ENCODE measurements at regions not wholly inside any gene's neighbourhood (a gene's known extent, or its start where the extent isn't known, plus 50 kb on each side); places are given as distances from the start of the nearest gene placed in this dataset.

DNA sequence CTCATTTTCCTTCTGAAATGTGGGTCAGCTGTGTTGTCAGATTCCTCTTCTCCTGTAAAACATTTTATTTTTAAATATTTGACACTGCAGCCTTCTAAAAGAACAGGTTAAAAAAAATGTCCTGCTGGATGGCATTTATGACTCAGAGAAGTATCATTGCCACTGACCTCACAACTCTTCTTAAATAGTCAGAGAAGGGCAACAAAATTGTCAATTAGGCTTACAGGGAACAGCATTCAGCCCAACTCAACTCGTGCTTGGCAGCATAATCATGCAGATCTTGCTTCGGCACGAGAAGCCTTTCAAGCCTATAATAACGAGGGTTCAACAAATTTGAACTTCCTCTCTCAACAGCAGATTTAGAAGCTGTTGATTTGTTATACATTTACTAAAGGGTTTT, 296.7 kb upstream of the DACH1 start:
- WGBS (ENCODE audit: insufficient coverage): no CpG with 5 or more reads among the region's 4 CpGs
- no peaks in the 10 kb centered on the region for H3K36me3 Mint-ChIP-seq
- H3K36me3 ChIP-seq (ENCODE audit: control insufficient read depth in 2 of 2, extremely low read depth in 1 of 2, insufficient read depth in 1 of 2, low read length in 1 of 2): no peaks in the 10 kb centered on the region
- H3K4me1 ChIP-seq (ENCODE audit: control insufficient read depth in 1 of 2, extremely low read depth in 1 of 2, insufficient read depth in 2 of 2, low read length in 2 of 2): no peaks in the 10 kb centered on the region
- no peak overlapping the region for H3K4me3 Mint-ChIP-seq
- no peak overlapping the region for H3K27ac ChIP-seq (ENCODE audit: low read length)
- H3K9me3 ChIP-seq: no peaks in the 10 kb centered on the region
- H3K27ac Mint-ChIP-seq: no peak overlapping the region
- POLR2A ChIA-PET: no interaction called here
- no peaks in the 10 kb centered on the region for H3K27me3 Mint-ChIP-seq
- no peaks in the 10 kb centered on the region for H3K4me1 Mint-ChIP-seq
- ATAC-seq (replicated peaks in 1 of 4) (no peak), DNase-seq (no peak)
- no peak overlapping the region for H3K4me3 ChIP-seq (ENCODE audit: control insufficient read depth in 1 of 2, extremely low read depth in 1 of 2, low read length in 1 of 2)
- H3K9me3 Mint-ChIP-seq: peaks cover 0 to 6% (median 4%) of the 10 kb centered on the region in 3 donors
- no peaks in the 10 kb centered on the region for H3K27me3 ChIP-seq (replicated peaks in 1 of 2; ENCODE audit: control insufficient read depth in 2 of 2, extremely low read depth in 1 of 2, insufficient read depth in 2 of 2, low read length in 1 of 2)
- CTCF ChIA-PET: no interaction called here

DNA sequence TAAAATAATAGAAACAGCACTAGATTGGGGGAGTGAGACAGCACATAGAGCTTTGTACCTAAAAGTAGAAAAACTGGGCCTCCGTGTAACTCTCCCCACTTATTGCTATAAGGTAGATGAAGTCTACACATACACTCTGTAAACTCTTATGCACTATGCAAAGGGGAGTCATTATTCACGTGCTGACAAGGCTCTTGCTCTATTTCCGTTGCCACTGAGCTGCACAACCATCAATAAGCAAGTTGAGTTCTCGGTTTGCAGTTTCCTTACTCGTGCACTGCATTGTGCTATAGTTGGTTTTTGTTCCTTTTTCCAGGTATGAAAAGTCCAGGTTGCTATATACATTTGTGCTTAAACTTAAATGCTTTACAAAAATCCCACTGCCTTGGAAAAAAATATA, 294.0 kb upstream of the DACH1 start:
- Mint-ChIP-seq H3K27me3 (no peaks in the 10 kb centered on the region), H3K4me1 (no peaks in the 10 kb centered on the region), H3K9me3 (peaks cover 0 to 8% (median 5%) of the 10 kb centered on the region in 3 donors), H3K4me3 (no peak overlapping the region), H3K36me3 (no peaks in the 10 kb centered on the region), H3K27ac (no peak overlapping the region)
- no peak for ATAC-seq (replicated peaks in 1 of 4)
- POLR2A ChIA-PET: no interaction called here
- H3K9me3 ChIP-seq: no peaks in the 10 kb centered on the region
- CTCF ChIA-PET: no interaction called here
- H3K27ac ChIP-seq (ENCODE audit: low read length): no peak overlapping the region
- no peak for DNase-seq
- H3K27me3 ChIP-seq (replicated peaks in 1 of 2; ENCODE audit: control insufficient read depth in 2 of 2, extremely low read depth in 1 of 2, insufficient read depth in 2 of 2, low read length in 1 of 2): no peaks in the 10 kb centered on the region
- H3K36me3 ChIP-seq (ENCODE audit: control insufficient read depth in 2 of 2, extremely low read depth in 1 of 2, insufficient read depth in 1 of 2, low read length in 1 of 2): no peaks in the 10 kb centered on the region
- no CpG with 5 or more reads among the region's 5 CpGs for WGBS (ENCODE audit: insufficient coverage)
- no peaks in the 10 kb centered on the region for H3K4me1 ChIP-seq (ENCODE audit: control insufficient read depth in 1 of 2, extremely low read depth in 1 of 2, insufficient read depth in 2 of 2, low read length in 2 of 2)
- H3K4me3 ChIP-seq (ENCODE audit: control insufficient read depth in 1 of 2, extremely low read depth in 1 of 2, low read length in 1 of 2): no peak overlapping the region

DNA sequence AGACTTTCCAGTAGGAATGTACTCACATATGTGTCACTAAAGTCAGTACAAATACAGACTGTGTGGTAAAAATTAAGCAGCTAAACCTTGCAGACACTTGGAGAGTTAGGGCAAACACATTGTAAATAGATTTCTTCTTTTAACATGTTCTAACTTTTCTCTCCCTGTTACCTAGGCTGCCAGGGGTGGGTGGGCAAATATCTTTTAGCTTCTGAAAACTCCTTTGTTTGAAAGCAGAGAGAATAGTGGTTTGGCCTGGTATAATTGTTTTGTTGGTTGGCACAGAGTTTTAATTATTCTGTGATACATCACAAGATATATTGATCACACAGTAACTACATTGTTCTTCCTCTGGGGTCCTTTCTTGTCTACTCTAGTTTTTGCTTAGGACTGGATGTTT, 289.8 kb upstream of the DACH1 start:
- no peak overlapping the region for H3K27ac ChIP-seq (ENCODE audit: low read length)
- no peak overlapping the region for H3K4me3 Mint-ChIP-seq
- no peaks in the 10 kb centered on the region for H3K4me1 ChIP-seq (ENCODE audit: control insufficient read depth in 1 of 2, extremely low read depth in 1 of 2, insufficient read depth in 2 of 2, low read length in 2 of 2)
- ChIA-PET CTCF (no interaction called here), POLR2A (interaction anchor here in 1 of 2 donors (0.7 kb wide), 1 partner anchor 138 kb away, joined by 5 read pairs; no protein-coding TSS in a partner anchor)
- H3K4me1 Mint-ChIP-seq: no peaks in the 10 kb centered on the region
- H3K36me3 ChIP-seq (ENCODE audit: control insufficient read depth in 2 of 2, extremely low read depth in 1 of 2, insufficient read depth in 1 of 2, low read length in 1 of 2): no peaks in the 10 kb centered on the region
- no peak overlapping the region for H3K4me3 ChIP-seq (ENCODE audit: control insufficient read depth in 1 of 2, extremely low read depth in 1 of 2, low read length in 1 of 2)
- ATAC-seq (replicated peaks in 1 of 4) (no peak), DNase-seq (no peak)
- peaks cover 0 to 13% (median 5%) of the 10 kb centered on the region in 3 donors for H3K9me3 Mint-ChIP-seq
- no peaks in the 10 kb centered on the region for H3K27me3 ChIP-seq (replicated peaks in 1 of 2; ENCODE audit: control insufficient read depth in 2 of 2, extremely low read depth in 1 of 2, insufficient read depth in 2 of 2, low read length in 1 of 2)
- H3K36me3 Mint-ChIP-seq: no peaks in the 10 kb centered on the region
- H3K9me3 ChIP-seq: no peaks in the 10 kb centered on the region
- no peak overlapping the region for H3K27ac Mint-ChIP-seq
- H3K27me3 Mint-ChIP-seq: no peaks in the 10 kb centered on the region

DNA sequence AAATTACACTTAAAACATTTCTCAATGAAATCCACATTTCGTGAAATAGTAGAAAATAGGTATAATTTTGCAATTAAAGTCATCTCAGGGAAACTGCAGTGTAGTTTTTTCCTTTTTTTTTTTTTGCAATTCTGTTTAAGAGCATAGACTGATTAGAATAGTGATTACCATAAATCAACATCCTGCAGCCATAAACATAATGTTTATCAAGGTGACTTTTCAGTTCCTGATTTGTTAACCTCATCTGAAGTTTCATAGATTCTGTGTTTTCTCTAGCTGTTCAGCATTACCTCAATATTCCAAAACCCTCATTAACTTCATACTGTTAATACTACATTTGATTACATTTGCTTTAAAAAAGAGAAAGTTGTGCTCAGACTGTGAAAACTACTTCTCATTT, 286.3 kb upstream of the DACH1 start:
- H3K36me3 ChIP-seq (ENCODE audit: control insufficient read depth in 2 of 2, extremely low read depth in 1 of 2, insufficient read depth in 1 of 2, low read length in 1 of 2): no peaks in the 10 kb centered on the region
- no peak overlapping the region for H3K27ac ChIP-seq (ENCODE audit: low read length)
- POLR2A ChIA-PET: no interaction called here
- DNase-seq (no peak), ATAC-seq (replicated peaks in 1 of 4) (no peak)
- Mint-ChIP-seq H3K9me3 (peaks cover 0 to 10% (median 5%) of the 10 kb centered on the region in 3 donors), H3K4me3 (no peak overlapping the region), H3K36me3 (no peaks in the 10 kb centered on the region), H3K4me1 (no peaks in the 10 kb centered on the region), H3K27me3 (no peaks in the 10 kb centered on the region), H3K27ac (no peak overlapping the region)
- no peaks in the 10 kb centered on the region for H3K4me1 ChIP-seq (ENCODE audit: control insufficient read depth in 1 of 2, extremely low read depth in 1 of 2, insufficient read depth in 2 of 2, low read length in 2 of 2)
- no peaks in the 10 kb centered on the region for H3K27me3 ChIP-seq (replicated peaks in 1 of 2; ENCODE audit: control insufficient read depth in 2 of 2, extremely low read depth in 1 of 2, insufficient read depth in 2 of 2, low read length in 1 of 2)
- no CpG with 5 or more reads among the region's 1 CpG for WGBS (ENCODE audit: insufficient coverage)
- no peaks in the 10 kb centered on the region for H3K9me3 ChIP-seq
- H3K4me3 ChIP-seq (ENCODE audit: control insufficient read depth in 1 of 2, extremely low read depth in 1 of 2, low read length in 1 of 2): no peak overlapping the region
- CTCF ChIA-PET: no interaction called here

DNA sequence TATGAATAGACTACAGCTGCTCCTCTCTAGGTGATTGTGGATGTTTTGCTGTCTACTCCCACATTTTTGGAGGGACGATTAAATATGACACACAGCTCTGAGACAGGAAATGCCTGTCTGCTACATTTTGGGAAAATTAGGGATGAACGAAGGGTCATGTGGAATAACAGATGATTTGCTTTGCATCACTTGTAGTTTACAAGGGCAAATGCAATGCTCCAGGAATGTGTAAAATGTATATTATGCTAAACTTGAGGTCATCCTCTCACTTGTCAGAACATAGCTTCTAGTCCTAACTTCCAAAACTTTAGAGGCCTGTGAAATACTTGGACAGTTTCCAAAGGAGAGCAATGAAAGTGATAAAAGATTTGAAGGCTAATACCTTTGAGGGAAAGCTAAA, 284.2 kb upstream of the DACH1 start:
- Mint-ChIP-seq H3K36me3 (no peaks in the 10 kb centered on the region), H3K9me3 (peaks cover 0 to 5% (median 2%) of the 10 kb centered on the region in 3 donors), H3K27ac (no peak overlapping the region), H3K4me3 (no peak overlapping the region), H3K27me3 (no peaks in the 10 kb centered on the region), H3K4me1 (no peaks in the 10 kb centered on the region)
- ATAC-seq (replicated peaks in 1 of 4) (no peak), DNase-seq (no peak)
- CTCF ChIA-PET: no interaction called here
- WGBS (ENCODE audit: insufficient coverage): 63% methylated on average over 2 of the region's 2 CpGs
- POLR2A ChIA-PET: no interaction called here
- H3K9me3 ChIP-seq: no peaks in the 10 kb centered on the region
- no peaks in the 10 kb centered on the region for H3K4me1 ChIP-seq (ENCODE audit: control insufficient read depth in 1 of 2, extremely low read depth in 1 of 2, insufficient read depth in 2 of 2, low read length in 2 of 2)
- no peak overlapping the region for H3K27ac ChIP-seq (ENCODE audit: low read length)
- H3K36me3 ChIP-seq (ENCODE audit: control insufficient read depth in 2 of 2, extremely low read depth in 1 of 2, insufficient read depth in 1 of 2, low read length in 1 of 2): no peaks in the 10 kb centered on the region
- no peak overlapping the region for H3K4me3 ChIP-seq (ENCODE audit: control insufficient read depth in 1 of 2, extremely low read depth in 1 of 2, low read length in 1 of 2)
- H3K27me3 ChIP-seq (replicated peaks in 1 of 2; ENCODE audit: control insufficient read depth in 2 of 2, extremely low read depth in 1 of 2, insufficient read depth in 2 of 2, low read length in 1 of 2): no peaks in the 10 kb centered on the region

DNA sequence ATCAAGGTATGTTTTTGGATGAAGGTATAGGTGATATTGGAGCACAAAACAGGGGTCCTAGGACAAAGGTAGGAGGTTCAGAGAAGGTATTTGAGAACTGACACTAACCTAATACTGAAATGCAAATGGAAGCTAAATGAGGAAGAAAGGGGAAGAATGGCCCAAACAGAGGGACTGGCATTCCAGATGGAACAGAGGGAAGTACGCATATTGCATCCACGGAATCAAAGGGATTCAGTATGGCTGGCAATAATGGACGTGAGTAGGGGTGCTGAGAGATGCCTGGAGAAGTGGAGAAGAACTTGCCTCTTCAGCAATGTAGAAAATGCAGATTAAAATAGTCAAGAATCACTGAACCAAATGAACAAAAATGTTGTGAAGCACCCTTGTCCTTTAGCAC, 283.5 kb upstream of the DACH1 start:
- no peaks in the 10 kb centered on the region for H3K27me3 ChIP-seq (replicated peaks in 1 of 2; ENCODE audit: control insufficient read depth in 2 of 2, extremely low read depth in 1 of 2, insufficient read depth in 2 of 2, low read length in 1 of 2)
- Mint-ChIP-seq H3K27ac (no peak overlapping the region), H3K36me3 (no peaks in the 10 kb centered on the region), H3K4me1 (no peaks in the 10 kb centered on the region), H3K4me3 (no peak overlapping the region), H3K9me3 (peaks cover 0 to 5% (median 4%) of the 10 kb centered on the region in 3 donors), H3K27me3 (no peaks in the 10 kb centered on the region)
- ChIA-PET POLR2A (no interaction called here), CTCF (no interaction called here)
- no peak for ATAC-seq (replicated peaks in 1 of 4)
- no peak overlapping the region for H3K27ac ChIP-seq (ENCODE audit: low read length)
- 85% methylated on average over 2 of the region's 3 CpGs for WGBS (ENCODE audit: insufficient coverage)
- H3K36me3 ChIP-seq (ENCODE audit: control insufficient read depth in 2 of 2, extremely low read depth in 1 of 2, insufficient read depth in 1 of 2, low read length in 1 of 2): no peaks in the 10 kb centered on the region
- DNase-seq: no peak
- H3K4me3 ChIP-seq (ENCODE audit: control insufficient read depth in 1 of 2, extremely low read depth in 1 of 2, low read length in 1 of 2): no peak overlapping the region
- H3K4me1 ChIP-seq (ENCODE audit: control insufficient read depth in 1 of 2, extremely low read depth in 1 of 2, insufficient read depth in 2 of 2, low read length in 2 of 2): no peaks in the 10 kb centered on the region
- no peaks in the 10 kb centered on the region for H3K9me3 ChIP-seq

DNA sequence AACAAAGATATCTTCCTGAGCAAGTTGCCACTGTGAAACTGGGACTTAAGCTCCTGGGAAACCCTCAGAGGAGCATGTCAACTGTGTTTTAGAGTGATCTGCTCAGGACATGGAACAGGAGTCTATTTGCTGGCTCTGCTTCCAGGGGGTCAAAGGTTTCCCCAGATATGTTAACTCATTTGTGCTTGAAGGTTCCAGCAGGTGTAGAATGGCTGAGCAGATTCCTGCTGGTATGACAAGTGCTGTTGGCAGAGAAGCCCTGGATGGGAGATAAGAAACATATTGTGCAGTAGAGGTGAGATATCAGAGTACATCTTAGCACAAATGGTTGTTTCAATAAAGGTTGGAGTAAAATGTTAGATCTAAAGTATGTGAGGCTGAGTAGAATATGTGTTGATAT, 282.7 kb upstream of the DACH1 start:
- no peaks in the 10 kb centered on the region for H3K27me3 Mint-ChIP-seq
- no peak overlapping the region for H3K27ac Mint-ChIP-seq
- no peaks in the 10 kb centered on the region for H3K36me3 Mint-ChIP-seq
- H3K27ac ChIP-seq (ENCODE audit: low read length): no peak overlapping the region
- H3K27me3 ChIP-seq (replicated peaks in 1 of 2; ENCODE audit: control insufficient read depth in 2 of 2, extremely low read depth in 1 of 2, insufficient read depth in 2 of 2, low read length in 1 of 2): no peaks in the 10 kb centered on the region
- H3K4me1 Mint-ChIP-seq: no peaks in the 10 kb centered on the region
- DNase-seq (no peak), ATAC-seq (replicated peaks in 1 of 4) (no peak)
- no peaks in the 10 kb centered on the region for H3K4me1 ChIP-seq (ENCODE audit: control insufficient read depth in 1 of 2, extremely low read depth in 1 of 2, insufficient read depth in 2 of 2, low read length in 2 of 2)
- H3K4me3 ChIP-seq (ENCODE audit: control insufficient read depth in 1 of 2, extremely low read depth in 1 of 2, low read length in 1 of 2): no peak overlapping the region
- H3K9me3 ChIP-seq: no peaks in the 10 kb centered on the region
- POLR2A ChIA-PET: no interaction called here
- H3K9me3 Mint-ChIP-seq: peaks cover 0 to 5% (median 0%) of the 10 kb centered on the region in 3 donors
- no peaks in the 10 kb centered on the region for H3K36me3 ChIP-seq (ENCODE audit: control insufficient read depth in 2 of 2, extremely low read depth in 1 of 2, insufficient read depth in 1 of 2, low read length in 1 of 2)
- CTCF ChIA-PET: no interaction called here
- no peak overlapping the region for H3K4me3 Mint-ChIP-seq
